ENCODE measurements at regions not wholly inside any gene's neighbourhood (a gene's known extent, or its start where the extent isn't known, plus 50 kb on each side); places are given as distances from the start of the nearest gene placed in this dataset.
"Not testable (repeated sequence)": the region's sequence is repeated elsewhere in the genome, so short reads cannot be mapped to it uniquely, and the experiment has no call there.

GRCh38 chr20:30899370-30900079, 357.9 kb upstream of the DEFB115 start:
- not testable (repeated sequence) for DNase-seq

GRCh38 chr20:30900080-30900719, 357.3 kb upstream of the DEFB115 start:
- DNase-seq = not testable (repeated sequence)

GRCh38 chr20:30905231-30905630, 352.2 kb upstream of the DEFB115 start:
- DNase-seq = not testable (repeated sequence)

GRCh38 chr20:30910937-30911725, 346.3 kb upstream of the DEFB115 start:
- DNase-seq = no peak

- not testable (repeated sequence) for DNase-seq
Observed at GRCh38 chr20:30911832-30912660, 345.4 kb upstream of the DEFB115 start.

GRCh38 chr20:30912661-30913026, 344.8 kb upstream of the DEFB115 start:
- not testable (repeated sequence) for DNase-seq

GRCh38 chr20:30916404-30916803, 341.1 kb upstream of the DEFB115 start:
- DNase-seq = not testable (repeated sequence)

GRCh38 chr20:30919514-30920188, 337.8 kb upstream of the DEFB115 start:
- no peak for DNase-seq

- no peak for DNase-seq
Observed at GRCh38 chr20:30921286-30922071, 336.0 kb upstream of the DEFB115 start.

GRCh38 chr20:30922129-30922528, 335.3 kb upstream of the DEFB115 start:
- no peak for DNase-seq

GRCh38 chr20:30937790-30938189, 319.7 kb upstream of the DEFB115 start:
- no peak for DNase-seq

- no peak for DNase-seq
Observed at GRCh38 chr20:30949761-30950160, 307.7 kb upstream of the DEFB115 start.

- DNase-seq = not testable (repeated sequence)
Observed at GRCh38 chr20:30951088-30951487, 306.4 kb upstream of the DEFB115 start.

- DNase-seq = not testable (repeated sequence)
Observed at GRCh38 chr20:30956649-30957048, 300.8 kb upstream of the DEFB115 start.

- DNase-seq = not testable (repeated sequence)
Observed at GRCh38 chr20:30959208-30959607, 298.3 kb upstream of the DEFB115 start.

GRCh38 chr20:30963591-30963990, 293.9 kb upstream of the DEFB115 start:
- no peak for DNase-seq

- not testable (repeated sequence) for DNase-seq
Observed at GRCh38 chr20:30975859-30976258, 281.6 kb upstream of the DEFB115 start.

GRCh38 chr20:30985386-30985785, 272.1 kb upstream of the DEFB115 start:
- DNase-seq = no peak
